ENCODE measurements at regions not wholly inside any gene's neighbourhood (a gene's known extent, or its start where the extent isn't known, plus 50 kb on each side); places are given as distances from the start of the nearest gene placed in this dataset.

DNA sequence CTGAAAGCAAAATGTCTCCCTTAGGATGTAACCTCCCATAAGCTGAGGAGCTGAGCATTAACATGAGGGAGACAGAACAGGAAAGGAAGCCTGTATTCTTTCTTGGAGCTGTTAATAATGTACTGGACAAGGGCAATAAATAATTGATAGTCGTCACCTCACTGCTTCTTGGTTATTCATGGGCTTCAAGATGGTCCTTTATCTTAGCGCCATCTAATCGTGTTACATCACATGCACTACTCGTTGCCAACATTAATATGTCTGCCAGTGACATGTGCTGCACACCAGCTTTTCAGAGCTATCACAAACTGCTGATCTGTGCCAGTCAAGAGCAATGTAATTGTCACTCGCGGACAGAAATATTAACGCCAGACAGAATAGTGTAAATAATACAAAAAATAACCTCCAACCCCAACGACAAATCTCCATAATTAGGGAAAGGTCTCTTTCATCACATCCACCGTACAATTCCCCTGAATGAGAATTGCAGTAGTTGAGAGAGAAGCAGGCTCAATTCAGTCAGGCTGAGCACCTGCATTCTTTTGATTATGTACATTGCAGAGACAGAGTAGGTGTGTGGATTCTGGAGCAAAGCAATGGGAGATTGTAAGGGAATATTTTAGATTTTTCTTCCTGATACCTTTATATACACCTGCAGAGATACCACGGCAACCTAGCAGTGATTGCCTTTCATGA, 267.1 kb downstream of the SPATA31D1 start:
- Histone ChIP-seq H3K4me3 (ENCODE audit: low read depth, low read length, poor library complexity, severe bottlenecking) (no peak overlapping the region), H3K36me3 (ENCODE audit: insufficient read depth, low read length, poor library complexity, severe bottlenecking) (no peaks in the 10 kb centered on the region), H3K27me3 (replicated peaks; ENCODE audit: insufficient read depth, low read depth, low read length, poor library complexity) (no peaks in the 10 kb centered on the region), H3K27ac (ENCODE audit: low read depth, low read length, poor library complexity, severe bottlenecking) (no peak overlapping the region), H3K9me3 (ENCODE audit: low read depth, low read length, poor library complexity, severe bottlenecking) (no peaks in the 10 kb centered on the region), H3K4me1 (ENCODE audit: insufficient read depth, low read length, poor library complexity, severe bottlenecking) (no peaks in the 10 kb centered on the region)
- ChIA-PET POLR2A (ENCODE audit: low non-redundant PET) (no interaction called here), CTCF (no interaction called here)
- BruUV-seq (replicated peaks) = no TSS peak
- TF ChIP-seq EZH2 (IDR thresholded peaks at IDR 0.05; ENCODE audit: borderline replicate concordance, low read depth, low read length, poor library complexity, severe bottlenecking) = no peak
- TF ChIP-seq, protein P1, sequence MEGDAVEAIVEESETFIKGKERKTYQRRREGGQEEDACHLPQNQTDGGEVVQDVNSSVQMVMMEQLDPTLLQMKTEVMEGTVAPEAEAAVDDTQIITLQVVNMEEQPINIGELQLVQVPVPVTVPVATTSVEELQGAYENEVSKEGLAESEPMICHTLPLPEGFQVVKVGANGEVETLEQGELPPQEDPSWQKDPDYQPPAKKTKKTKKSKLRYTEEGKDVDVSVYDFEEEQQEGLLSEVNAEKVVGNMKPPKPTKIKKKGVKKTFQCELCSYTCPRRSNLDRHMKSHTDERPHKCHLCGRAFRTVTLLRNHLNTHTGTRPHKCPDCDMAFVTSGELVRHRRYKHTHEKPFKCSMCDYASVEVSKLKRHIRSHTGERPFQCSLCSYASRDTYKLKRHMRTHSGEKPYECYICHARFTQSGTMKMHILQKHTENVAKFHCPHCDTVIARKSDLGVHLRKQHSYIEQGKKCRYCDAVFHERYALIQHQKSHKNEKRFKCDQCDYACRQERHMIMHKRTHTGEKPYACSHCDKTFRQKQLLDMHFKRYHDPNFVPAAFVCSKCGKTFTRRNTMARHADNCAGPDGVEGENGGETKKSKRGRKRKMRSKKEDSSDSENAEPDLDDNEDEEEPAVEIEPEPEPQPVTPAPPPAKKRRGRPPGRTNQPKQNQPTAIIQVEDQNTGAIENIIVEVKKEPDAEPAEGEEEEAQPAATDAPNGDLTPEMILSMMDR (conservative IDR thresholded peaks at IDR 0.05; ENCODE audit: low read depth, low read length) = no peak
- intact Hi-C loops (cut with micrococcal nuclease; ENCODE audit: unreplicated experiment) = no loop called here
- no peak for DNase-seq (ENCODE audit: low spot score)

DNA sequence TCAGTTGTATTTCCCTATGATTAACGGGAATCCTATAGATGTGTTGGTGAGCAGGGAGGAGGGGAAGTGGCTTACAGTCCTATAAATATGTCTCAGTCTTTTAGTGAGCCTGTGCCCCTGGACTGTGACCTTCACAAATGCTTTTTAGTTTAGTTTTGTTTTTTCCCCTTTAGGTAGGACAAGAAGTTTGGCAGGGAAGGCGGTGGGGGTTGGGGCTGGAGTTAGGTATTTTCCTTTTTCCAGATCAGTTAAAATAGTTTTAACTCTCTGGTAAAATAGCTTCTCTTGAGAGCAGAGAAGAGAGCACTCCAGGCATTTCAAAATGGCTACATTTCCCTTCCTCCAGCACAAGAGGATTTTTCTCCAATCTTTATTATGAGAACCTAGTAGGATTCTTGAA, 272.1 kb downstream of the SPATA31D1 start:
- DNase-seq (ENCODE audit: low spot score) = no peak
- ChIA-PET CTCF (no interaction called here), POLR2A (ENCODE audit: low non-redundant PET) (no interaction called here)
- H3K4me1 ChIP-seq (ENCODE audit: insufficient read depth, low read length, poor library complexity, severe bottlenecking) = no peaks in the 10 kb centered on the region
- TF ChIP-seq, protein P1 (conservative IDR thresholded peaks at IDR 0.05; ENCODE audit: low read depth, low read length) = no peak
- no peak for TF ChIP-seq EZH2 (IDR thresholded peaks at IDR 0.05; ENCODE audit: borderline replicate concordance, low read depth, low read length, poor library complexity, severe bottlenecking)
- BruUV-seq (replicated peaks) = no TSS peak
- H3K27ac ChIP-seq (ENCODE audit: low read depth, low read length, poor library complexity, severe bottlenecking) = no peak overlapping the region
- intact Hi-C loops (cut with micrococcal nuclease; ENCODE audit: unreplicated experiment) = no loop called here
- H3K4me3 ChIP-seq (ENCODE audit: low read depth, low read length, poor library complexity, severe bottlenecking) = no peak overlapping the region
- H3K9me3 ChIP-seq (ENCODE audit: low read depth, low read length, poor library complexity, severe bottlenecking) = no peaks in the 10 kb centered on the region
- H3K36me3 ChIP-seq (ENCODE audit: insufficient read depth, low read length, poor library complexity, severe bottlenecking) = no peaks in the 10 kb centered on the region
- no peaks in the 10 kb centered on the region for H3K27me3 ChIP-seq (replicated peaks; ENCODE audit: insufficient read depth, low read depth, low read length, poor library complexity)

DNA sequence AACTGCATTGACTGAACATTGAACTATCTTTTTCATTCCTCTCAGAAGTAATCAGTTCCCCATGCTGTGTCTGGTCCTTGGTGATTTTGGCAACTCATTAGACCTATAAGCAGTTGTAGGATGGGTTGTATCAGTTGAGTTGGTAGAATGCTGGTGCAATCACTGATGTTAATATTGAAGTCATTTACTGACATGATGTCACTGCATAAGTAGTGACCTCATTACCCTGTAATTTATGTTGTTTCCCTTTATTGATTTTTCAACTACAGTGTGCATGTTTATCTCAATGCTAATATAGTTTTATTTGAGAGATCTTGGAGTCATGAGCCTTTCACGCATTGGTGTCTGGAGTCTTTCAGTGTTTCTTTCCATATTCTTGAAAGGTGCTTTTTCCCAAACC, 275.0 kb downstream of the SPATA31D1 start:
- CTCF ChIA-PET = no interaction called here
- POLR2A ChIA-PET (ENCODE audit: low non-redundant PET) = no interaction called here
- TF ChIP-seq EZH2 (IDR thresholded peaks at IDR 0.05; ENCODE audit: borderline replicate concordance, low read depth, low read length, poor library complexity, severe bottlenecking) = no peak
- TF ChIP-seq, protein P1 (conservative IDR thresholded peaks at IDR 0.05; ENCODE audit: low read depth, low read length) = no peak
- DNase-seq (ENCODE audit: low spot score) = no peak
- BruUV-seq (replicated peaks) = no TSS peak
- no peaks in the 10 kb centered on the region for H3K36me3 ChIP-seq (ENCODE audit: insufficient read depth, low read length, poor library complexity, severe bottlenecking)
- H3K27me3 ChIP-seq (replicated peaks; ENCODE audit: insufficient read depth, low read depth, low read length, poor library complexity) = no peaks in the 10 kb centered on the region
- intact Hi-C loops (cut with micrococcal nuclease; ENCODE audit: unreplicated experiment) = no loop called here
- no peaks in the 10 kb centered on the region for H3K4me1 ChIP-seq (ENCODE audit: insufficient read depth, low read length, poor library complexity, severe bottlenecking)
- no peak overlapping the region for H3K27ac ChIP-seq (ENCODE audit: low read depth, low read length, poor library complexity, severe bottlenecking)
- H3K4me3 ChIP-seq (ENCODE audit: low read depth, low read length, poor library complexity, severe bottlenecking) = no peak overlapping the region
- no peaks in the 10 kb centered on the region for H3K9me3 ChIP-seq (ENCODE audit: low read depth, low read length, poor library complexity, severe bottlenecking)

Data from A673 (cell line).